Globus pallidus (tissue), 1 donor: ENCODE measurements at regions not wholly inside any gene's neighbourhood (a gene's known extent, or its start where the extent isn't known, plus 50 kb on each side); places are given as distances from the start of the nearest gene placed in this dataset.
A peak's percentile ranks its signal among the peaks of the same experiment; 100 is the strongest.

ENCODE experiments used
- DNase-seq: peaks from one replicate; pipeline ENCODE4 v3.0.0-alpha.2; 2015; ENCODE audit warnings: low spot score

DNA sequence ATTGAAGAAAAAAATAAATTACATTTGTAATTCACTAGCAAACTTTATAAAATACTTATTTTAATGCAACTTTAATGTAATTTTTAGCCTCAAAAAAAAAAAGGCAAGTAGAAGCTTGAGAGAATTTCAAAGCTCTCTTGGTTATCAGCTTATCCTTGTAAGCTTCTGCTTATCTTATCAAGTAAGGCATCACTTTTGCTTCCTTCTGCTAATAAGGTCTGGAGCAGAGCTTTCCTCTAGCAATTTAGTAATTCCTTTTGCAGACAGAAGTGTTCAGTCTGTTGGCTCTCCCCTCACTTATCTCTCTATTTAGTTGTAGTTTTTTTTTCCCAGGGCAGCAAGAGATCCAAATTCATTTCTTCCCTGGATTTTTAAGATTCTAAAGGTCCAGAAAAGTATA lies 525.0 kb downstream of the ISL1 start:
- DNase-seq: no peak

DNA sequence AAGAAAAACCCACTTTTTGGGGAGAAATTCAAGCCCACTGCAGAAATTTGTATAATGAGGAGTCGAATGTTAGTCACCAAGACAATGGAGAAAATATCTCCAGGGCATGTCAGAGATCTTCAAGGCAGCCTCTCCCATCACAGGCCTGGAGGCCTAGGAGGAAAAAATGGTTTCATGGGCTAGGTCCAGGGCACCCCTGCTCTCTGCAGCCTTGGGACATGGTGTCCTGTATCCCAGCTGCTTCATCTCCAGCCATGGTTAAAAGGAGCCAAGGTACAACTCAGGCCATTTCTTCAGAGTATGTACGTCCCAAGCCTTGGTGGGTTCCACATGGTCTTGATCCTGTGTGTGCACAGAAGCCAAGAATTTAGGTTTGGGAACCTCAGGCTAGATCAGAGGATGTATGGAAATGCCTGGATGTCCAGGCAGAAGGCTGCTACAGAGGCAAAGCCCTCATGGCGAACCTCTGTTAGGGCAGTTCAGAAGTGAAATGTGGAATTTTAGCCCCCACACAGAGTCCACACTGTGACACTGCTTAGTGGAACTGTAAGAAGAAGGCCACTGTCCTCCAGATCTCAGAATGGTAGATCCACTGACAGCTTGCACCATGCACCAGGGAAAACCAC lies 561.4 kb downstream of the ISL1 start:
- DNase-seq: no peak

DNA sequence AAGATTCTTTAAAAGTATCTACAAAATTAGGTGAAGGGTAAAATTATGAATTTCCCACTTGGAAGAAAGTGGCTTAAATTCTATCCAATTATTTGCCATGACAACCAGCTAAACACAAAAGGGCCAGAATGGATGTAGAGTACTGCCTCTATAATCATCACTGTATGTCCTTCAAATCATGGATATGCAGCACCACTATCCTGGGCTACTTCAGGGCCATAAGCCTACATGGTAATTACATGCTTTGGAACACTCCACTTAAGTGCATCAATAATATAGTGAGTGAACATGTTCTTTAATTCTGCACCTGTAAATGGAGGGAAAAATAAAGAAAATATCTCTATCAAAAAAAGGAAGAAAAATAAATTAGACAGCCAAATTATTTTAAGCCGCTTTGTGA lies 575.2 kb downstream of the ISL1 start:
- no peak for DNase-seq

DNA sequence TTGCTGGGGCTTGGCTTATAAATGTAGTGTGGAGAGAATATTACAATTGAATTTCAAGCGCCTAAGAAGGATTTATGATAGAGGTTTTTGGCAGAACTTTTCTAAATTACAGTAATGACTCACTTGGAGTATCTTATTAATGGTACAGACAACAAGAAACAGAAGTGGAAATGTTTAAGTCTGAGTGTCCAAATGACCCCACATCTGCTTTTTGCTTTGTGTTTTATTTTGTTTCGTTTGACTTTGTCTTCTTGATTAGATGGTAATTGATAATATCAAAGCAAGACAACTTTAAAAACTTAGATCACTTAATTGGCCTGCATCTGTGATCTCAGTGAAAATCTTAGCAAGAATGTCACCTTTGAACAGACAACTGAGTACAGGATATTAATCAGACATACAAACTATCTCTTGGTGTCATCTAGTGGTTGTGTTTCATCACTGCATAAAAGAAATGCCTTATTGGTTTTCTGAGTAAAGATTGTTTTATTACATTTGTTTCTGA lies 577.4 kb downstream of the ISL1 start:
- no peak for DNase-seq

DNA sequence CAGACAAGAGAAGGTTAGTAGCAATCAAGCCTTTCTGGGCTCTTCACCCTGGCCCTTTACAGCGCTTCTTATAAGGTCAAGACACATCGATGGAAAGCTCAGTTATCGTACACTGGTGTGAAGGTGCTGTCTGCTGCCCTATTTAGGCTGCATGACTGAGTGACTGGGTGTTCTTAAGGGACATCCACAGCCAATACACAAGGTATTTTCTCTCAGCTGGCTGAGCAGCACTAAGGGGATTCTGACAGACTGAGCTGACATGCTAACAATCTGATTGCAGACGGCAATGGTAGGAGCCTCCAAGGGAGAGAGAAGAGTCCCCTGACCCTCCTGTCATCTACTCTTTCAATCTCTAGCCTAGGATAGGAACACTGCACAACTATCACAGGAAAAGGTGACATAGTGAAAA lies 577.9 kb downstream of the ISL1 start:
- DNase-seq: no peak

DNA sequence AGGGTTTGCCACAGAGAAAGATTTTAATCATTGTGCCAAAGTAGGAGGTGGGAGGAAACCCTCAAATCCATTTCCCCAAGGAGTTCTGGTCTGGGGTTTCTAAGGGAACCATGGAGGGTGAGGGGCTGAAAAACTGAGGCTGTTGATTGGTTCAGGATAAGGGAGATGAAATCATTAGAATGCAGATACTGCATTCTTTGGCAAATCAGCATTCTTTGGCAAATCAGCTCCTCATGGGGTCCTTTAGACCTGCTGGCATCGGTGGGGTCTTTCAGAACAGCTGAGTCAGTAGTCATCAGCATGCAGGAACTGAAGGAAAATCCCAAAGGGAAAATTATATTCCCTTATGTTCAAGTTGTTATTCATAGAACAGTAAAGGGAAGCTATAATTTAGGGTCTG lies 585.5 kb downstream of the ISL1 start:
- DNase-seq: no peak

DNA sequence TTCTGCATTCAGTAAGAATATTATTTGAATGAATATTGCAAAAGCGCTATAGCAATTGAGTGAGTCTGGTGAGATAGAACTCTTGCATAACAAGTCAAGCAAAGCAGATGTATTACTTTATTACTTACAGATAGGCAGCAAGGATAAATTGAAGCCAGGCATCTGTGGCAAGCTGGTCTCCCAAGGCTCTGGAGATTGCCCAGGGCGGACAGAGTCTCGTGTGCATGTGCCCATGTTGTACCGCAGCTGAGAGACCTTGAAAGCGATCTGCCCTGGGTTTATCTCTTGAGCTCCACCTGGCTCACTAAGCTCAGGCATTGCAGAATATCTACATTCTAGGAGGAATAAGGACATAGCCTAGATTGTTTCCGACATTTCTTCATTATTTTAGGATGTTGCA lies 591.6 kb downstream of the ISL1 start:
- no peak for DNase-seq

DNA sequence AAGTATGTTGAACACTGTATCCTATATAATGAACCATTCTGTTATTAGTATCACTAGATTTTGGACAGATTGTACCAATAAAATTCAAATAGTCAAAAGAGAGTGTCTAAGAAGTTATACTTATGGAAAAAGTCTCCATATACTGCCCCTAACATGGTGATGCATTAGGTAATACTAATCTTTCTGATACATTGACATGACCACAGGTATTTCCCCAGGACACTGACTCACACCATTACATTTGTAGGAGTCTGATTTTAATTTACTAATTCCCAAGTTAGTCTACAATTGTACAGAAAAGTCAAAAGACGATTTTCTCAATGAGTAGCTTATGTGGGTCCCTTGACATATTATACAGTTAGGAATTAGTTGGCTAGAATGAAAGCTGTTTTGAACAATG lies 593.8 kb downstream of the ISL1 start:
- DNase-seq: no peak

DNA sequence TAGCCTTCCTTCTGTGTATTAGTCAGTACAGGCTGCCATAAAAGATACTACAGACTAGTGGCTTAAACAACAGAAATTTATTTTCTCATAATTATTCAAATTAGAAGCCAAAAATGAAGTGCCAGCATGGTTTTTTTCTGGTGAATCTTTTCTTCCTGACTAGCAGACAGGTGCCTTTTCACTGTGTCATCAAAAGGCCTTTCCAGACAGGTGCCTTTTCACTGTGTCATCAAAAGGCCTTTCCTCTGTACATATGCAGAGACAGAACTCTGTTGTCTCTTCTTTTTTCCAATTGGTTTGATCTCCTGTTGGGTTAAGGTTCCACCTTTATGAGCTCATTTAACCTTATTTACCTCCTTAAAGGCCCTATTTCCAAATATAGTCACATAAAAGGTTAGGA lies 599.9 kb downstream of the ISL1 start:
- no peak for DNase-seq

DNA sequence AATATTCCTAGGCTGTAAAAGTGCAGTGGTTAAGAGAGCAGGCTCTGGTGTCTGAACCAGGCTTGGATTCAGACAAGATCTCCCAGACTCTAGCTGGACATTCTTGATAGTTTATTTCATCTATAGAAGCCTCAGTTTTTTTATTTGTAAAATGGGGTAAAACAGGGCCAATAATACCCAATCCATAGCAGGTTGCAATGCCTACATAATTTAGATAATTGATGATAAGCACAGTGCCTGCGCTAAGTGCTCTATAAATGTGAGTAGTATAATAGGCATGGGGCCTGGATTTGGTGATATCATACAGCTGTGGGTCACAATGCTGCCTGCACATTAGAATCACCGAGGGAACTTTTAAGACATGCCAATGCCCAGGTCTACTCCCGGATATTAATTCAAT lies 603.5 kb downstream of the ISL1 start:
- no peak for DNase-seq

DNA sequence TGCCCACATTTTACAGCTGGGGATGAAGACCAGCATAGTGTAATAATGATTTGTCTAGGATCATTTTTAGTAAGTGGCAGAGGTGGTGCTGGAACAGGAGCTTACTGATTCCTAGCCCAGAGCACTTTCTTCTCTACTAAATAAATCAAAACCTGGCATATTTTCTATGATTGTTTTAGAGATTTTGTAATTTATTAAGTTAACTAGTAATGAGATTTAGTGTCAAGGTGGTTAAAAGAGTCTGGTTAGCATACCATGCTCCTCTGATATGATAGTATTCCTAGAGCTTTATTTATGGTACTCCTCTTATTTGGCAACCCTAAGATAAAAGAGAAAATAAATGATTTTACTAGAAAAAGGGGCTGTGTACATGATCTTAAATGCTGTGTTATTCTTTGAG lies 604.0 kb downstream of the ISL1 start:
- DNase-seq: no peak

DNA sequence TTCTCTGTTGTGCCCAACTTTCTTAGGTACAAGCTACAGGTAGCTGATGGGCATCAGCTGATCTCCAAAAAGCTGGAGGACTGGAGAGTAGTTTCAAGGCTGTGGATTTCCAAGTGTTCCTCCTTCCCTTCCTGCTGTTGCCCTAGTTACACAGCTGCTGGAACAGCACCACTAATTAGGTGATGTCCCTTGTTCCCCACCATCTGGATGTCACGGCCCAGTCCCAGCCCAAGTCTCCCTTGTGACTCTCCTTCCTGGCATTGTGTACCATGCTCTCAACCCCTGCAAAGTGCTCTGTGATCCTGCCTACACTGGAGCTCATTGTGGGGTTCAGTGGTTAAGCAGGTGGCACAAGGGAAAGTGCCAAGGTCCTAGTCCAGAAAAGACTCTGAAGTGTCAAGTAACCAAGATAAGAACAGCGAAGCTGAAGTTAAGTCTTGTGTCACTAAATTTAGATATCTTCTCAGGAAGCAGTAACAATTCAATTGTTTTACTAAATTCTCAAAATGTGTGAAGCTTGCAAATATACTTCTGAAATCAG lies 604.5 kb downstream of the ISL1 start:
- no peak for DNase-seq

DNA sequence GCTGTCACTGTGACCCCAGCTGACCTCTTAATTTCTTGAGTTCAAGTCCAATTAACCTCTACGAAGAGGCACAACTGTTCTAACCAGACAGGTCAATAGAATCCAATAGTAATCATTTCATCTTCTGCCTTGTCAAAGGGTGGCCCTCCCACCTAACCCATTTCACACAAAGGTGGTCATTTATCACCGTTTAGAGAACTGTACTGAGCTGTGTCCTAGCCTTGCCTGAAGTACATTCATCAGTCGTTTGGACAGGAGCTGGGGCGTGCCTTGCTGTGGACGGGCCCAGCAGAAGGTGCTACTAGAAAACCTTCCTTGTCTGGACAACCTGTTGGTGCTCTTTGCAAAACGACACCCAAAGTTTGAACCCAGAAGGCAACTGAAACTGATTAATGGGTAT lies 605.4 kb downstream of the ISL1 start:
- no peak for DNase-seq

DNA sequence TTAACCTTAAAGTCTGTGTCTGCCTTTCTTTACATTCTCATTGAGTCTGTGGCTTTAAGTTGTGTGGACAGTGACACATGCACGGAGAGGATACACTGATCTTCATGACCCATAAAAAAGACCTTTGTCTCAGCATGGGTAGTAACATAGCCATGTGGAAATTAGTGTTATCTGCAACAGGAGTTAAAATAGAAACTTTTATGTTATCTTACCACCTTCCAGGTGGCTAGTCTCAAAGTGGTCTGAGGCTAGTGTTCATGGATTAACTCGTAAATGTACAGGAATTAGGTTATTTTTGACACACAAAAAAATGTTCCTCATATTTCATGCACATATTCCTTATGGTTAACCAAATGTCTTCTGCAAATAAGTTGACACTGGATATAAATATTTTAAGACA lies 607.0 kb downstream of the ISL1 start:
- no peak for DNase-seq

DNA sequence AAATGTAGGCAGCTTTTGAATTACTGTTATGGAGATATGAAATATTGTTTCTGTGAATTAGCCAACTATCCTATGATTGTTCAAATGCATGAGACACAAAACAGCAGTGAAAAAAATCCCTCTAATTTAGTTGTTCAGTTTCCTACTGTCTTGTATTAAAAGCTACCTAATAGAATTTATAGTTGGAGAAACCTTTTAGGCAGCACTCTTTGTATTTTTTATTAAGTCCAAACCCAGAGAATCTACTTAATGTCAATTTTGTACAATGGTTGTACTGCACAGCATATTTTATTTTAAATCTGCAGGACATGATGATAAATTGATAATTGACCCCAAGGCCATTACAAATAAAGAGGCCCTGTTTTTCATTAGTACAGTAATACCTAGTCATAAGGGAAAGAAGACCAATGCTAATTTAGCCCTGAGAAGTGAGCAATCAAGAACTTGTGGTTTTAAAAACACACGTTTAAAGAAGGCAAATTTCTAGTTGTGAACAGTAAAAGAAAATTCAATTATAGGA lies 607.5 kb downstream of the ISL1 start:
- no peak for DNase-seq

DNA sequence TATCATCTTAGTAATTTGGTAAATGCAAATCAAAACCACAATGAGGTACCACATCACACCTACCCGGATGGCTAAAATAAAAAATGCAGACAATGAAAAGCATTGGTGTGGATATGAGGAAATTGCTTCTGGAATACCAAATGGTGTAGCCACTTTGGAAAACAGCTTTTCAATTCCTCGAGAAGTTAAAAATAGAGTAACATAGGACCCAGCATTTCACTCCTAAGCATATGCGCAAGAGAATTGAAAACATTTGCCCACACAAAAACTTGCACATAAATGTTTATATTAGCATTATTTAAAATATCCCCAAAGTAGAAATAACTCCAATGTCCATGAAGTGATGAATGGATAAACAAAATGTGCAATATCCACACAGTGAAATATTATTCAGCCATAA lies 608.7 kb downstream of the ISL1 start:
- DNase-seq: no peak

DNA sequence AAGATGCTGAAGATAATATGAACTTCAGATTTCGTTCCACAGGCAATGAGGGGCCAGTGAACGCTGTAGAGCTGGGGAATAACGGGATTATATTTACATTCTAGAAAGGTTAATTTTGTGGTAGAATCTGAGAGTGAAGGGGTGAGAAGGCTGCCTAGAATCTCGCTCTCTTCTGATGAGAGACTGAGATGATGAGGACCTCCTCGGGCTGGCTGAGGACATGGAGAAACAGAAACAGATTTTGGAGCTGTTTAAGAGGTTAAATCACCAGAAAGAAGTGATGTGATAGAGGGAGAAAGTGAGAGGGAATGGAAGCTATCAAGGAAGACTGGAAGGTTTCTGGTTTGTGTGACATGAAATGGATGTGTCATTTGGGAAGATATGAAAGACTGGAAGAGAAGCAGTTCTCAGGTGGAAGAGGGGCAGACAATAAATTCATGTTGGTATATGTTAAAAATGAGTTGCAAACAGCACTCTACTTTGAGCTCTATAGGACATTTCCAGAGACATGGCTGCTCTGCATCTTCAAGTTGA lies 612.6 kb downstream of the ISL1 start:
- DNase-seq: no peak

DNA sequence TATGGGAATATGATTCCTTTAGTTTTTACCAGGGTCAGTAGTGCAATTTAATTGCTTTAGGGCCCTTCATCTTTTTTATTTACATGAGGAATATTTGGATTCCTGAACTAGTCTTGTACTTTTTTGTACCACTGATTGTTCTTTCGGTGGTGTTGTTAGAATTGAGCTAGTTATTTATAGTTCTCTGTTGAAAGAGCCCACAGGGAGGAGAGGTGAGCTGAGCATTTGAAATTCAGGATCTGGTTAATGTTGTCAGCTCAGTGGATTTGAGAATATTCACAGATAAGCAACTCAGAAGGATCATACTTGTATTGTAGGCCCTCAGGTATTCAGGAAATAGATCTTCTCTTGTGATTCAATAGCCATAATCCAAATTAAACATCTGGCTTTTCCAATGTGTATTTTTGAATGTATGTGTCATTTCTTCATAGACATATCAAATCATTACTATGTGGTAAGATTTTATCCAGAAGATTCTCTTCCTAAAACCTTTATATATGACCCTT lies 613.2 kb downstream of the ISL1 start:
- no peak for DNase-seq

DNA sequence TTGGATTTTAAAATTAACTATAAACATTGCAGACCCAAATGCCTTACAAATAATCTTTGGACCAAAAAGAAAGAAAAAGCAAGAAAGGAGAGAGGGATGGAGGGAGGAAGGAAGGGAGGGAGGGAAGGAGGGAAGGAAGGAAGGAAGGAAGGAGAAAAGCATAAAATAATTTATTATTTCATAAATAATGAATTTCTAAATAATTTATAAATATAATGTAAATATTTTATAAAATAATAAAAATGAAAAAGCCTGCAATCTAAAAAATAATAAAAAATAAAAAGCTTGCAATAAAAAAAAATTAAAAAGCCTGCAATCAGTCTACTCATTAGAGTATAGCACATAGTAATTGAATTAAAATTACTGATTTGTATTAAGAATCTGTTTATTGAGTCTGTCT lies 614.3 kb downstream of the ISL1 start:
- DNase-seq: no peak

DNA sequence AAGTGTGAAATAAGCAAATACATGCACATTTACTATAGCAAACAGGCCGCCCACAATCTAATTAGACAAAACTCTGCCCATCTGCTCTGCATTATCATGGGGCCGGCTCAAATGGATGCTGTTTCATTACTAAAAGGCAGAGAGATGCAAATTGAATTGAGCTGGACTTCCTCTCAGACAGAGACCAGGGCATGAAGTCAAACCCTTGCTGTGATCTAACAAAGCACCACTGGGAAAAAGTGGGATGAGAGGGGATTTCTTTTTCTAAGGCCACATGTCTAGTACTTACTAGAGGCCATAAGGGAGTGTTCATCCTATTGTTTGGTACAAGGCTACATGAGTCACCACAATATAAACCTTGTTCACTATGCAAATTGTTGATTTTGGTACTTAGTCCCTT lies 614.7 kb downstream of the ISL1 start:
- no peak for DNase-seq

DNA sequence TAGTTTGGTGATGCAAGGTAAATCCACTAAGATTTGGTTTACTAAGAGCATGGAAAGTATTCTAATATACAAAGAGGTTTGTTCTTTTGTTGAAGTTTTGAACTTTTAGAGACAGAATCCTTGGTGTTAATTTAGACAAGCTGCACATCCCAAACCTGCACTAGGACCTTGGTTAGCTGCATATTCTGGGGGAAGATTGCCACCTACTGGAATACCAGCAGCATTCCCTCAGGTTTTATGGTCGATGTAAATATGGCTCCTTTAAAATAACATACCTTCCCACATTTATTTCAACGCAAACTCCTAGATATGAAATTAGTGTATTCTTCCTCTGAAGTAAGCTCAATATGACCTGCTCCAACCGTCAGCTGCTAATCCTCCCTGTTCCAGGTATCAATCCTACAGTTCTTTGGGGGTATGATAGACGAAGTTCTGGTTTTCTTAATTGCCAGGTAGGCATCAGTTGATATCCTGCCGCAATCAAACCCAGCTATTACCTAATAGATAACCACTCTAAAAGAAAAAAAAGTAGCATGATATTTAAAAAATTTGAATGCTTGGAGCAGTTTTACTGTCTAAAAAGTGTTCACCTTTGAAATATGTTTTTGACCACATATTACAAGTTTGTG lies 624.1 kb downstream of the ISL1 start:
- peak; percentile 30 for DNase-seq

DNA sequence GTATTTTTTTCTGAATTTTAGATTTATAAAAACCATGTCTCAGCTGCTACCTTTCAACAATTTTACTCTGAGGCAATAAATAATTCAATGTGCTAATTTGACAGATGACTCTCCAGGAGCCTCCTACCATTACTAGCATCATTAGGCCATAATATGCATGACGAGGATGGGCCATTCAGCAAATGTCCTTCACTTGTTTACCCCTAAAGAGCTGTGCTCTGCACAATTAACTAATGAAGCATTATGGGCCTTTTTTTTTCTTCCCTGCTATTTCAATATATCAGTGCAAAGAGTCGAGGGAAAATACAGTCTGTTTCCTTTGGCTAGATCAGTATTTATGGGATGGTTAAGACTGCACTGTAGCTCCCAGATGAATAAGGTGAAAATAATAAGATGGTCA lies 627.2 kb downstream of the ISL1 start:
- no peak for DNase-seq

DNA sequence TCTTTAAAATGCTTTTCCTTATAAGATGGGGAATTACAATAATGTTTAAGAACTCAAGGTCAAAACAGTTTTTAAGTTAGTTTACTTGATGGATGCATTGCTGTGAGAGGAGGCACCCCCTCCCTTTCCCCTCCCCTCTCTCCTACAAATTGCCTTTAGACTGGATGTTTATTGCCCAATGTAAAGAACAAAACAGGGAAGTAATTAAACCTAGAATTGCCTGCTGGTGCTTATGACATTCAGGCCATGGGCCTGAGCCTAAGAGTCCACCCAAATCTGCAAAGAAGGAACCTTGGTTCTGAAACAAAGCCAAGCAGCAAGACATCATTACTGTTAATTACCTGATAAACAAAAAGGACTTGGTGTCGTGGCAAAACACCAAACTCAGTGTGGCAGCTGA lies 630.3 kb downstream of the ISL1 start:
- no peak for DNase-seq
